ENCODE measurements at regions not wholly inside any gene's neighbourhood (a gene's known extent, or its start where the extent isn't known, plus 50 kb on each side); places are given as distances from the start of the nearest gene placed in this dataset.

DNA sequence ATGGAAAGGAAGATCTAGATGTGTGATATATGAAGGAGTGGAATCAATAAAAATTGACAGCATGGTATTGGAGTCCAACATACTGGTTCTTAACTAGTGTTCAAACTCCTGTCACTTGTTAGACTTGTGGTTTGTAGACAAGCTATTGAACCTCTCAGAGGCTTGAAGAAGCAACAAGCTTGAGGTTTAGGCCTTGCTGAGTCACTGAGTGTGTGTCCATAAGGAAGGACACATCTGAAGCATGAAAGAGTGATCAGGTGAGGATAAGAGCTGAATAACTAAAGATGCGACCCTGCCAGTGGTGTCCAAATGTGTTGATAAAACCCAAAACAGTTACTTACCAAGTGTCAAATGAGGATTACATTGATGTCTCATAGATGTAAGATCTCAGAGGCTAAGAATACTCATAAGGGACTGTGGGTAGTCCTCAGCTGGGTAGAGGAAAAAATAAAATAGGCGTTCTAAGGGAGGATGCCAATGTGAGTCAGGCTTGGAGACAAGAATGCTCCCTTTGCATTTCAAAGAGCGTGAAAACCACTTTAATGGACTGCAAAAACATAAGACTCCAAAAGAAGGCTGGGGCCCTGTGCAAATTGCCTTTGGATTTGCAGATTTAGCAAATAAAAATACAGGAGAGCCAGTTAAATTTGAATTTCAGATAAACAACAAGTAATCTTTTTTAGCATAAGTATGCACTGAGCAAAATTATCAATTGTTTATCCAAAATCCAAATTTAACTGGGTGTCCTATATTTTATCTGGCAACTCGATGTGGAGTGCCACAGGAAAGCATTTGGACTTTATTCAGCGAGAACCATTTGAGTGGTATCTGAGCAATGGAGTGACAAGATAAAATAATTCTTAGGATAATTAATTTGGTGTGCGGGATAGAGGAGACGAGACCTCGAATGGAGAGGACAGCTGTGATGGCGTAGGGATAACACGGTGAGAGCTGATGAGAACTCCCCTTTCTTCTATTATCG, 757.3 kb upstream of the WWC1 start:
- no peak overlapping the region for H3K27ac ChIP-seq
- DNase-seq (ENCODE audit: low read depth, low spot score): no peak

DNA sequence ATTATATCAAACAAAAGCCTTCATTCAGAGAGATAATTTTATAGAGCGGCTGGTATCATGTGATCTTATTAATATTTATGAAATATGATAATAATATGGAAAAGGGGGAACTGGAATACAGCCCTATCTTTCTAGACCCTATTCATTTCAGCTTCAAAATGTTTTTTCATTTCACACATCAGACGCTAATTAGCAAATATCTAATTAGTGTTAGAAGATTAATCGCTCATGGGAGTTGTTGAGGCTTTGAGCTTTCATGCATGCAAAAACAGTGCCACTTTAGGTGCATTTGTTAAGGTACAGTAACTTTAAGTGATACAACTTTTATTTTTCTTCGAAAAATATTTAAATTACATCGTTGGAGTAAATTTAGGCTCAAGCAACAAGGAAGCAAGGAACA, 751.7 kb upstream of the WWC1 start:
- DNase-seq (ENCODE audit: low read depth, low spot score): no peak
- no peak overlapping the region for H3K27ac ChIP-seq

DNA sequence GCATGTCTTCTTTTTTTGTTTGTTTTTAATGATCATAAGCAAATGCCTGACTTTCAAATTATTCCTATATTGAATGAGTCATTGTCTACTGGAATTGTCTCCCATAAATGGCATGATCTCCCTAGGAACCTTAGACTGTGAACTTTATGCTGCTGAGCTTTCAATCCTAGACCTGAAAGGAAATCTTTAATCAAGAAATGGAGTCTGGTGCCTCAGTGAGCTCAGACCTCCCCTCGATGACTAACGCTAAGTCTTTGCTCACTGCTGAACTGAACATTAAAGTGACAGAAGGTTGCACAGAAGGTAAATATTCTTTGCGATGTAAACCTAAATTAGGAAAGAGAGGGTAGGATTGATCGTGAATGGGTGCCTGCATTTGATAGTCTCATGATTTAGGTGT, 745.2 kb upstream of the WWC1 start:
- no peak for DNase-seq (ENCODE audit: low read depth, low spot score)
- no peak overlapping the region for H3K27ac ChIP-seq

DNA sequence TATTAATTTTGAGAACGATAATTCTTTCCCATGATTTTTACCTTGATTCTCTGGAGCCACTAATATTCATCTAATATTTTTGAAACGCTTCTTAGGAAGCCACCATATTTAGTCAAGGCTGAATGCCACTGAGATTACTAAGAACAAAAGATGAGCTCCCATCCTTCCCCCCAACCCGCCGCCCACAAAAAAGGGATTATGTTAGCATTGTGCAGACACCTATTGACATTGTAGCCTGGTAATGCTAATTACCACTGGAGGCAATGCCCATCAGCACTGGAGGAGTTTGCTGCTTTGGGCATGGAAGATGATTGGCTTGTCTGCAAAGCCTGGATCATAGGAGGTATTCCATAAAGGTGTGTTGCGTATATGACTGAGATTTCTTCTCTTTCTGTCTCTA, 739.1 kb upstream of the WWC1 start:
- no peak for DNase-seq (ENCODE audit: low read depth, low spot score)
- no peak overlapping the region for H3K27ac ChIP-seq

DNA sequence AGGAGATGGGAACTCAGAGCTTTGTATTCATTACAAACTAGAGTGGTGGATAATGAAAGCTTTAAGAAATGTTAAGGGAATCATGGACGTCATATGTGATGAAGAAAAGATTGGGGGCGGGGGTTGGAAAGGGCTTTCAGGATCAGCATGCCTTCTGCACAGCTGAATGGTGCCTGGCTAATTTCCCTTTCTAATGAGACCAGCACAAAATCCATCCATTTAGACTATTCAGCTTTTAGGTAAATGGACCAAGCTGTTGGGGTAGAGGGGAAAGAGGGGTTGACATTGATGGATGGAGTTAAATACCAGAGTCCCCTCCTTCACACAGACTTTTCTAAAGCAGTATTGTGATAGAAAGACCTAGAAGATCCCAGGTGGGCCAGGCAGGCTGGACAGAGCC, 737.9 kb upstream of the WWC1 start:
- no peak overlapping the region for H3K27ac ChIP-seq
- no peak for DNase-seq (ENCODE audit: low read depth, low spot score)

DNA sequence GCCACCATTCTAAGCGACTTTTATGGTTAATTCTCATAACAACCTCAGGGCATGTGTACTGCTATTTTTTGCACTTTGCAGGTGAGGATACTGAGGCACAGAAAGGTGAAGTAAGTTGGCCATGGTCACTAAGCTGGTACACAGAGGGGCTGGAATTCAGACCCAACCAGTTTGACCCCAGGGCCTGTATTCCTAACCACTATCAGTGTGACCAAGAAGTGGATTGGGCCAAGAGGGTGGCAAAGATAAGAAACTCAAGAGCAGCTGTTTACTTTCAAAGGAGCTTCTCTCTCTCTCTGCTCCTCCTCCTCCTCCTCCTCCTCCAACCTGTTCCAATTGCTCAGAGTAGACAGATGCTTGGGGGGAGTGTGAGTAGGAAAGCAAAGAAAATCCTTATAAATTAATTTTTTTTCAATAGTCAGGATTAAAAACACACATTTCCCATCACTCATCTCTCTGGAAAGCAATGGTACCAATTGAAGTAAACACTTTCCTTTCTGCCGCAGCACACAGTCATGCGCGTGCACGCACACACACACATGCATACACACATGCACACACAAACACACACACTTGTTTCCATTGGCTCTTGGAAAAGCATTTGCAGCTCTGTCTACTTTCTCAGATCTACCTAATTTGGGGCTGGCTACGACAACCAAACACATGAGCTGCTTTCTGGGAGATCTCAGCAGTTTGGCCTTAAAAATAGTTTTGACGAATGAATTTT, 736.7 kb upstream of the WWC1 start:
- DNase-seq (ENCODE audit: low read depth, low spot score): no peak
- no peak overlapping the region for H3K27ac ChIP-seq

DNA sequence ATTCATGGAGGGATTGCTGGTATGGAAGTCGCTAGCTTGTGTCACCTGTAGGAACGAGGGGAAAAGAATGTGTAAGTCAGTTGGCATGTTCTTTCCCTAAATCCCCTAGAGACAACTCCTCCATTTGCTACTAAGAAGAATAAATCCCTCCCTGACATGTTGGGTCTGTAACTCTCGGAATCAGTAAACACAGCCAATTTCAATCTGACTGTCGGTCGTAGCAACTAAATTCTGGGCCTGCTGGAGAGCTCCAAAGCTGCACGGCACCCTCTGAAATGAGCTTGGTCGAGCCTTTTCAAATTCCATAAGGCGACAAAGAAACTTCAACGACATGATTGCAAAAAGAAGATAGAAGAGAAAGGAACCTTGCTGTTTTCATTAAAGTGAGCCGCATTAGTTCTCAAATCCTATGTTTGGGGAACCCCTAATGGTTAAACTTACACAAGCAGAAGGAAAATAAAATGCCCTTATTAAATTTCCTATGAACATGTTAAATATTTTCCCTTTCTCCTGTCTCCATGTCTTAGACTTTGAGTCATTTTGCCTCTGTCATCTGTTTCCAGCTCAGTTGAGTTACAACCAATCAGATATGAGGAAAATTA, 735.8 kb upstream of the WWC1 start:
- H3K27ac ChIP-seq: no peak overlapping the region
- DNase-seq (ENCODE audit: low read depth, low spot score): no peak

DNA sequence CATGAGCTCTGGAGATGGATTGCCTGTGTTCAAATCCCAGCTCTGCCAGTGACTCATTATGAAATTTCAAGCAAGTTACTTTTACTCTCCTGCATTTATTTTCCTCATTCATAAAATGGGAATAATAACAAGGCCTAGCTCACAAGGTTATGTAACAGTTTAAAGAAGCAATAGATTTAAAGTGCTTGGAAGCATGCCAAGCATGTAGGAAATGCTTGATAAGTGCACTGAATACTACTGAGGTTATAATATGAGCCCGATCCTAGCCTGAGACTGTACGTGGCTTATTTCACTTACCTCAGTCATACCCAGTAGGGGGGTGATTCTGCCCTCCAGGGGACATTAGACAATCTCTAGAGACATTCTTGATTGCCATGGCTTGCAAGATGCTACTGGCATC, 734.1 kb upstream of the WWC1 start:
- no peak overlapping the region for H3K27ac ChIP-seq
- DNase-seq (ENCODE audit: low read depth, low spot score): no peak

DNA sequence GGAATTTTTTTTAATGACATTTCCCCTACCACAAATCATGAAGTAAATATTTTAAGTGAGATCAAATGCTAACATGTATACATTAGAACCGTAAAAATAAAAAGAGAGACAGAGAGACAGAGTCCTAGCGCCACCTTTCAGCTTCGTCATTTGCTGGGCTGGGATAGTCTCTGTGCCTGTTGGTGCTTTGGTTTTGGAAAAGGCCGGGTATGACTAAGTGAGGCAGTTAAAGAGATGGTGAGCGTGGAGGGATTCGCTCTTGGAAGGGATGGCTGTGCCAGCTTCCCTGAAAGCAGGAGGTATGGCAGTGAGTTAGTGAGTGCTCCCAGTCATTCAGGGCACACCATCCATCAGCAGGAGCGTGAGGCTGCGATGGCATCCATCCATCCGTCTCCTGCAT, 729.6 kb upstream of the WWC1 start:
- no peak overlapping the region for H3K27ac ChIP-seq
- no peak for DNase-seq (ENCODE audit: low read depth, low spot score)

DNA sequence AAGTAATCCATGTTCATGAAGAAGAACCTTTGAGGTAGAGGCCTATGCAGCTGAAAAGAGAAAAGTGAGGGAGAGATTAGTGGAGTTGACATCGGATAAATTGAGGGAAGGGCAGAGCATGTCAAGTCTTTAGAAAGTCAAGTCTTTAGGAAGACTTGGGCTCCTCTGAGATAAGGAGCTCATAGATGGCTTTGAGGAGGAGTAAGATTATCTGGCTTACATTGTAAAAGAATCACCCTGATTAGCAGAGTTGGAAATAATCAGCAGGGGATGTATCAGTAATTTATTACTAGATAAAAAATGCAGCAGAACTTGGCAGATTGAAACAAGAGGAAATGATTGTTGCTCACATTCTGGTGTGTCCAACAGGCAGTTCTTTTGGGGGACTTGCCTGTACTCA, 727.2 kb upstream of the WWC1 start:
- DNase-seq (ENCODE audit: low read depth, low spot score): no peak
- H3K27ac ChIP-seq: no peak overlapping the region

DNA sequence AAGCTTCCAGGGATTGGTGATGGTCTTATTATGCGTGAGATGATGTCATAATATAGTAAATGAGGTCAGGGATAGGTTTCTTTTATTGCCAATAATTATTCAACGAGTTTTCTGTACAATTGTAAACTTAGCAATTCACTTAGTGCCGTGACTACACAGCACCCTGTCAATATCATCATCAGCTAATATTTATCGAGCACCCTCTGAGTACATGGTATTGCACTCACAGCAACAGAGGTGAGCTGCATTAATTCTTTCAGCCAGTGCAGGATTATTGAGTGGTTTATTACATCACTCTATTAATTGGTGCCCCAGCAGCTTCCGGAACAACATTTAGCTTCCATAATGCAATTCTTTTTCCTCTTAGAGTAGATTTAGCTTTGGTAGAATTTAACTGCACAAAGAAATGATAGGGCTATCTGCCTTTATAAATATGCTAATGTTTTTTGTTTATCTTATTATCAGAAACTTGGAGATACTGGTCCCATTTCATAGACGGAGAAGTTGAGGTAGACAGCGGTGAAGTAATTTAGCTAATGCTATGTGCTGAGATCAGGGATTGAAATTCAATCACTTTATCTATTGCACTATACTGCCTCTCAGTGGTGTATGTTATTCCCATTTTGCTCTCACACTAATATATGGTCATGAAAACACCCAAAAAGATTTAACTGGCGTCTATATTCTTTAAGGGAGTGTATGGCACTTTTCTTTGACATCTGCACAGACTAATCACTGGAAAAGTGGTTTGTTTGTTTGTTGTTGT, 726.1 kb upstream of the WWC1 start:
- H3K27ac ChIP-seq: no peak overlapping the region
- no peak for DNase-seq (ENCODE audit: low read depth, low spot score)

DNA sequence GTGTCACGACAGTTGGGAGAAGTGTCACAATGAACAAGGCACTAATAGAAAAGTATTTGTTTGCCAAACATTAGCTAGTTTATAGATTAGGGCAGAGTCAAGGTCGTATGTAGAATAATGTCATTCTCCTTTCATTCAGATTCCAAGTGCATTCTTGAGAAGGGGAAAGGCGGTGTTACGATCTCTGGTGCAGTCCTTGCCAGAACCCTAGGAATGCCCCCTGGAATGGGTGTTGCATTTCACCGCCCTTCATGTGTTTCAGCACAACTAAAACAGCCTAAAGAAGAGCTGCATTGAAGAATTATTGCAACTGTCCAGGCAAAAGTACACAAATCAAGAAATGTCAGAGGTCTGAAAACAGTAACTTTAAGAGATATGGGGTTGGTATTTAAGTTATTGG, 721.0 kb upstream of the WWC1 start:
- H3K27ac ChIP-seq: no peak overlapping the region
- no peak for DNase-seq (ENCODE audit: low read depth, low spot score)

DNA sequence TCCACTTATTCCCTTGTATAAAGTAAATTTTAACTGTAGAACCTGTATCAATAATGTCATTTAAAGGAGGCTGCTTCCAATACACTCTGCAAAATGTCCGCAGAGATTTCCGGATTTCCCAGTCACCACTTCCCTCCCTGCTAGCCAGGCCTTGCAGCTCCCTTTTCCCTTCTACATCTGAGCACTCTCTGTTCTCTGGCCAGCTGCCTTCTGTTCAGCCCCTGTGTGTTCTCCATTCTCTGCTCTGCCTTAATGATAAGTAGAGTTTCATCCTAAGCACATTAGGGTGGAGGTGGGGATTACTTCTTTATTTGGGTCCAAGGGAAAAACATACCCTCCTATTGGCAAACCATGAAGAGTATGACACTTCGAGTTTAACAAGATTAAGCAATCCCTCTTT, 719.6 kb upstream of the WWC1 start:
- no peak for DNase-seq (ENCODE audit: low read depth, low spot score)
- no peak overlapping the region for H3K27ac ChIP-seq

DNA sequence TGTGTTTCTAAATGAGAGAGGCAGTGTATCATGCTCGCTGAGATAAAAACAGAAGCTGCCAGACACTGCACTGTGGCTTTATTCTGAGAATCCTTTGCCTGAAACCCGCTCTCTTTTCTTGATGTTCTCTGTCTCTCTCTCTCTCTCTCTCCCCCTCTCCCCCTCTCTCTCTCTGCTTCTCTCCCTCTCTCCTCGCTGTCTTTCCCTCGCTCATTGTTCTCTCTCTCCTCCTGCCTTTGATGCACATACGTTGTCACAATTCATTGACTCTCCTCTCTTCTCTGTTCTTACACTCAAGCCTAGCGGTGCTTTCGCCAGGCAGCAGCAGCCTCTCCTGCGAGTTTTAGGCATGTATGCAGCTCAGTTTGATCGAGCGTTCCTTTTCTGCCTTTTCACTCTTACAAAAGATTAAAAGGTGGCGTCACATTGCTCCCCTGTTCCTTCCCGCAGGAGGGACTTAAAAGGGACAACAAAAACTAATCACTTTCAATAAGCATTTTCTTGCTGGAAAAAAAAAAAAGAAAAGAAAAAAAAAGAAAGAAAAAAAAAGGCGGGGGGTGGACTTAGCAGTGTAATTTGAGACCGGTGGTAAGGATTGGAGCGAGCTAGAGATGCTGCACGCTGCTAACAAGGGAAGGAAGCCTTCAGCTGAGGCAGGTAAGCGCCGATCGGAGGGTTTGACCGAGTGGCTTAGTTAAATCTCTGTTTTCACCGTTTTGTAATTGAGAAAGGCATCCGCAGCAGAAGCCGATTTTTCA, 717.9 kb upstream of the WWC1 start:
- no peak for DNase-seq (ENCODE audit: low read depth, low spot score)
- H3K27ac ChIP-seq: no peak overlapping the region

DNA sequence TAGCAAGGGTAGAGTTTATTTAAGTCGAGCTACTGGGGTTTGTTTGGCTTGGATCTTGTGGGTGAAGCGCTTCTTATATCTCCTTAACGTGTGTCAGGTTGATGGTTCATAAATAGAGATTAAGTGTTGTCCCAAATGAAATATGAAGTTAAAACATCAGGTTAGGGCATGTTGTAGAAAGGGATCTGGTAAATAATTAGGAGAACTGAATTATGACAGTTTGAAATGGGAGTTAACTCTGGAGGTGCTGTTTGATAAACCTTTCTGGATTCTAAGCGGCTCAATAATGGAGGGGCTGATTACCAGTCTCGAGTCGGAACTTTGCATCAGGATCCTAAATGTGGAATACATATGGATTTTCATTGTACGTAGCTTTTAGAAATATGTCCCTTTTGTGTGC, 717.0 kb upstream of the WWC1 start:
- no peak overlapping the region for H3K27ac ChIP-seq
- no peak for DNase-seq (ENCODE audit: low read depth, low spot score)

DNA sequence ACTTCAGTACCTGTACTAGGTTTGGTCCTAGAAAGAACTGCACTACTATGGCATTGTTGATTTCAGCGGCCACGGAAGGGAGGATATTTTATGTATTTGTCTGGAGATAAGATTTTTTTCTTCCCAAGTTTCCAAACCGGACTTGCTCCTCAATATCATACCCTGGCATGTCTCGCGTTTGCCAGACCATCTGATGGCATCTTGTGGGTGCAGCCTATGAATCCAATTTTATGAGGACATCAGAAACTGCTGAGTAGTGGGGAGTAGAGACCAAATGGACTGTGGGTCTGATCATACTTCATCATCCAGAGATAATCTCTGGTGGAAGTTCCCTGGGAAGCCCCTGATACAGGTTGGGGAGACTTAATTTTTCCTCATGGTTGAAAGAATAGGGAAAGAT, 716.1 kb upstream of the WWC1 start:
- no peak for DNase-seq (ENCODE audit: low read depth, low spot score)
- H3K27ac ChIP-seq: no peak overlapping the region

DNA sequence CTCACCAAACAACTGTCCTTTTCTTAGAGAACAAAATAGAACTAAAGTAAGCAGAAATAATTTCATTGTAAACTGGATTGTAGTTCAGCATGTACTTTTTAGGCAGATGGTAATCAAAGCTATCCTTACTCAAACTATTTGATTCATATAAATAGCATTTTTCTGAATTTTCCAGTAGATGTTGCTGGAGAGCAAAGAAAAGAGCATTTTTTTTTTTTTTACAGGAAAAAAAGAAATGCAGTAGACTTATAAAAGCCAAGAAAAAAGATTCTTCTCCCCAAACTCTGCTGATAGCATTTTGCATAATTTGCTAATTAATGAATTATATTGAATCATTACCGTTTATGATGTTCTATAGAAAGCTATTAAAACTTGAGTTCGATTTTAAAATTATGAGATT, 715.3 kb upstream of the WWC1 start:
- DNase-seq (ENCODE audit: low read depth, low spot score): no peak
- no peak overlapping the region for H3K27ac ChIP-seq

DNA sequence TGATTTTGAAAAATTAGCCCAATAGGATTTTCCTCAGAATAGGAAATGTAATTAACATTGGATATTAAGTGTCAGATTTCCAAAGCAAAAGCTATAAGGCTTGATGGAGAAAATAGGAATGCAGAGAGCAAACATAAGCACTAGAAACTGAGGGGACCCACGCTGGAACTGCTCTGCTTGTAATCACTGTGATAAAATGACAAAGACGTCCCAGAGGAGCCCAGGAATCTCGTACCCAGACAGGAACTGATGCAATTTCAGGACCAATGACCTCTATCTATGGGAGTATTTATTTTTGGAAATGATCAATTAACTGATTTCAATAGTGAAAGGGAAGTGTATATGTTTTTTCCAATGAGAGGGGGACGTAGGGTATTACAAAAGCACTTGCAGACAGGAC, 714.5 kb upstream of the WWC1 start:
- DNase-seq (ENCODE audit: low read depth, low spot score): no peak
- H3K27ac ChIP-seq: no peak overlapping the region

DNA sequence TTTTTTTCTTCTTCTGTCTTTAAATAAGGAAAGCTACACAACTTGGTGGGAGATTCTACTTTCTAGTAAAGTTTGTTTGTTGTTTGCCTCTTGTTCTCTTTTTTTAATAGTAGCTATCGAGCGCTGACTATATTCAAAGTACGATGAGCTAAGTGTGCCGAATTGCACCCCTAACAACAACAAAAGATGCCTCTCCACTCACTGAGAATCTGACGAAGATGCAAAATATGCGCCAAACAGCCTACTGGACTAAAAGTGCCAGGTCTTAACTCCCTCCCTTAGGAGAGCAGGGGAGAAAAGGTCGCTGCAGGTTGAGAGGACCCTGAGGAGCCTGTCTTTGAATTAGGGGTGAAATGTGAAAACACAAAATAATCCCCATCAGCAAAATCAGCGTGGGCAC, 713.8 kb upstream of the WWC1 start:
- H3K27ac ChIP-seq: no peak overlapping the region
- no peak for DNase-seq (ENCODE audit: low read depth, low spot score)
